Nephron progenitor cell (in vitro differentiated cells): ENCODE measurements at regions not wholly inside any gene's neighbourhood (a gene's known extent, or its start where the extent isn't known, plus 50 kb on each side); places are given as distances from the start of the nearest gene placed in this dataset.

Experiments
- DNase-seq: peaks from one replicate; pipeline ENCODE4 v3.0.0; 2021
- H3K27ac Mint-ChIP-seq: 2 replicates; pipeline ENCODE4 v1.8.0; 2021; ENCODE audit warnings: mild to moderate bottlenecking, moderate library complexity, mixed read lengths
- H3K27me3 Mint-ChIP-seq: 2 replicates; pipeline ENCODE4 v1.8.0; 2021; ENCODE audit warnings: mild to moderate bottlenecking, low read depth, mixed read lengths; ENCODE audit not compliant: poor library complexity
- H3K36me3 Mint-ChIP-seq: 2 replicates; pipeline ENCODE4 v1.8.0; 2021; ENCODE audit warnings: low read depth, mixed read lengths
- H3K4me1 Mint-ChIP-seq: 2 replicates; pipeline ENCODE4 v1.8.0; 2021; ENCODE audit warnings: mixed read lengths
- H3K4me3 Mint-ChIP-seq: 2 replicates; pipeline ENCODE4 v1.8.0; 2021; ENCODE audit warnings: mild to moderate bottlenecking, moderate library complexity, mixed read lengths
- H3K9me3 Mint-ChIP-seq: 2 replicates; pipeline ENCODE4 v1.8.0; 2021; ENCODE audit warnings: mild to moderate bottlenecking, moderate library complexity, mixed read lengths
- TF ChIP-seq, protein P1 (sequence below): fragments of 200-600 bp; sonication (generic); IDR thresholded peaks from 2 replicates; pipeline ENCODE4 v1.5.0; 2021; ENCODE audit warnings: antibody characterized with exemption

DNA sequence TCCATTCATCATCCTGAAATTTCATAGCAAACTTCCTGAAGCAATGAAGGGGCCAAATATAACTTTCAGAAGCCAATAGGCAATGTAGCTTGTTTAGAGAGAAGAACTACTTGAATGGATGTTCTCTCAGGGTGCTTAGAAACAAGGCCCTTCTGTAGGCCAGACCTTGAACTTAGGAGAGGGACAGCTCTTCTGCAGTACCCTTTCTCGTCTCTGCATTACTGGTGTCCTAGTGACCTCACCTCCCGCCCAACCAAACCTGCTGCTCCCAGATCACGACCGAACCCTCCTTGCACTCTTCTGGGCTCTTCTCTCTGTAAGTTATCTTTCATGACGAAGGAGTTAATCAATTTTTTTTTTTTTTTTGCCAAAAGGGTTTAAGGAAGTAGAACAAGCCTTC, 543.9 kb downstream of the TDRD15 start:
- no peaks in the 10 kb centered on the region for H3K9me3 Mint-ChIP-seq
- no peaks in the 10 kb centered on the region for H3K36me3 Mint-ChIP-seq
- H3K4me1 Mint-ChIP-seq = peaks cover 11% of the 10 kb centered on the region
- H3K27me3 Mint-ChIP-seq = peaks cover 4% of the 10 kb centered on the region
- no peak overlapping the region for H3K4me3 Mint-ChIP-seq
- DNase-seq = no peak
- no peak overlapping the region for H3K27ac Mint-ChIP-seq
- TF ChIP-seq, protein P1, sequence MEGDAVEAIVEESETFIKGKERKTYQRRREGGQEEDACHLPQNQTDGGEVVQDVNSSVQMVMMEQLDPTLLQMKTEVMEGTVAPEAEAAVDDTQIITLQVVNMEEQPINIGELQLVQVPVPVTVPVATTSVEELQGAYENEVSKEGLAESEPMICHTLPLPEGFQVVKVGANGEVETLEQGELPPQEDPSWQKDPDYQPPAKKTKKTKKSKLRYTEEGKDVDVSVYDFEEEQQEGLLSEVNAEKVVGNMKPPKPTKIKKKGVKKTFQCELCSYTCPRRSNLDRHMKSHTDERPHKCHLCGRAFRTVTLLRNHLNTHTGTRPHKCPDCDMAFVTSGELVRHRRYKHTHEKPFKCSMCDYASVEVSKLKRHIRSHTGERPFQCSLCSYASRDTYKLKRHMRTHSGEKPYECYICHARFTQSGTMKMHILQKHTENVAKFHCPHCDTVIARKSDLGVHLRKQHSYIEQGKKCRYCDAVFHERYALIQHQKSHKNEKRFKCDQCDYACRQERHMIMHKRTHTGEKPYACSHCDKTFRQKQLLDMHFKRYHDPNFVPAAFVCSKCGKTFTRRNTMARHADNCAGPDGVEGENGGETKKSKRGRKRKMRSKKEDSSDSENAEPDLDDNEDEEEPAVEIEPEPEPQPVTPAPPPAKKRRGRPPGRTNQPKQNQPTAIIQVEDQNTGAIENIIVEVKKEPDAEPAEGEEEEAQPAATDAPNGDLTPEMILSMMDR = no peak

- Mint-ChIP-seq H3K4me3 (no peak overlapping the region), H3K4me1 (peaks cover 11% of the 10 kb centered on the region), H3K27ac (no peak overlapping the region), H3K36me3 (no peaks in the 10 kb centered on the region), H3K27me3 (peaks cover 4% of the 10 kb centered on the region), H3K9me3 (no peaks in the 10 kb centered on the region)
- no peak for DNase-seq
- TF ChIP-seq, protein P1 = no peak
Observed at GRCh38 chr2:21668078-21668710, 544.4 kb downstream of the TDRD15 start.

GRCh38 chr2:21676041-21676440, 552.3 kb downstream of the TDRD15 start:
- Mint-ChIP-seq H3K4me1 (peaks cover under 1% of the 10 kb centered on the region), H3K9me3 (peaks cover 13% of the 10 kb centered on the region), H3K27me3 (peaks cover 3% of the 10 kb centered on the region), H3K4me3 (no peak overlapping the region), H3K27ac (no peak overlapping the region), H3K36me3 (no peaks in the 10 kb centered on the region)
- DNase-seq = no peak
- TF ChIP-seq, protein P1 = no peak

- no peak overlapping the region for H3K27ac Mint-ChIP-seq
- H3K4me3 Mint-ChIP-seq = no peak overlapping the region
Observed at GRCh38 chr2:21676676-21677075, 552.9 kb downstream of the TDRD15 start.

DNA sequence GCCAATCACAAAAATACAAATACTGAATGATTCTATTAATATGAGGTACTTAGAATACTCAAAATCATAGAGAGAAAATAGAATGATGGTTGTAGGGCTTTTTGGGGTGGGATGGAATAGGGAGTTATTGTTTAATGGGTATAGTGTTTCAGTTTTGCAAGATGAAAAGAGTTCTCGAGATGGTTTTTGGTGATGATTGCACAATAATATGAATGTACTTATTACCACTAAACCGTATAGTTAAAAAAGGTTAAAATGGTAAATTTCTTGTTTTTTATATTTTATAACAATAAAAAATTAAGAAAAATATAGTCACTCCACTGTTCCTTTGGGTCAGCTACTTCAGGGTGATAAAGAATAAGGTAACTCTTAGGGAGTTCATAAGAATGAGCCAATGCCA, 560.1 kb downstream of the TDRD15 start:
- no peaks in the 10 kb centered on the region for H3K36me3 Mint-ChIP-seq
- H3K4me1 Mint-ChIP-seq = no peaks in the 10 kb centered on the region

More at GRCh38 chr2:21676676-21677075, 552.9 kb downstream of the TDRD15 start:
- H3K36me3 Mint-ChIP-seq = no peaks in the 10 kb centered on the region
- TF ChIP-seq, protein P1 = no peak
- DNase-seq = no peak
- H3K4me1 Mint-ChIP-seq = no peaks in the 10 kb centered on the region
- peaks cover 19% of the 10 kb centered on the region for H3K9me3 Mint-ChIP-seq
- peaks cover 3% of the 10 kb centered on the region for H3K27me3 Mint-ChIP-seq

More for the DNA sequence above, 560.1 kb downstream of the TDRD15 start:
- no peak for DNase-seq
- peaks cover 24% of the 10 kb centered on the region for H3K9me3 Mint-ChIP-seq
- TF ChIP-seq, protein P1 = no peak
- no peak overlapping the region for H3K27ac Mint-ChIP-seq
- H3K27me3 Mint-ChIP-seq = peaks cover 4% of the 10 kb centered on the region
- H3K4me3 Mint-ChIP-seq = no peak overlapping the region
